Keratinocyte (primary cell): ENCODE measurements at regions not wholly inside any gene's neighbourhood (a gene's known extent, or its start where the extent isn't known, plus 50 kb on each side); places are given as distances from the start of the nearest gene placed in this dataset.

ENCODE experiments used
- DNase-seq: peaks from one replicate; pipeline ENCODE4 v3.0.0-alpha.2; 2011; ENCODE audit warnings: low read depth, missing footprints, low spot score
- FAIRE-seq: peaks from 2 replicates; lab custom pipeline; 2011; peaks lifted over from hg19 to GRCh38; lab: Jason Lieb, UNC
- H2AFZ ChIP-seq: 2 replicates; pipeline ENCODE4 v1.6.0; 2012; ENCODE audit warnings: low read length, control low read depth, inconsistent platforms; ENCODE audit not compliant: control insufficient read depth
- H3K27ac ChIP-seq: 2 replicates; pipeline ENCODE4 v1.5.1; 2011; ENCODE audit warnings: low read length; ENCODE audit not compliant: control insufficient read depth, insufficient read depth
- H3K27me3 ChIP-seq: 3 replicates; pipeline ENCODE4 v1.6.0; 2011; ENCODE audit warnings: low read length; ENCODE audit not compliant: control insufficient read depth, insufficient read depth; ENCODE audit errors: extremely low read depth
- H3K36me3 ChIP-seq, 2 experiments: 2 replicates in 1 of 2; 3 replicates in 1 of 2; pipeline ENCODE4 v1.5.1; 2011; ENCODE audit warnings: low read length in 2 of 2, mild to moderate bottlenecking in 1 of 2; ENCODE audit not compliant: control insufficient read depth in 2 of 2, insufficient read depth in 2 of 2; ENCODE audit errors: extremely low read depth in 1 of 2
- H3K4me1 ChIP-seq: 3 replicates; pipeline ENCODE4 v1.5.1; 2011; ENCODE audit warnings: low read length; ENCODE audit not compliant: control insufficient read depth, insufficient read depth; ENCODE audit errors: extremely low read depth
- H3K4me2 ChIP-seq: 3 replicates; pipeline ENCODE4 v1.6.0; 2011; ENCODE audit warnings: low read depth, low read length; ENCODE audit not compliant: control insufficient read depth, insufficient read depth; ENCODE audit errors: extremely low read depth
- H3K4me3 ChIP-seq, 3 experiments: fragments of 200-600 bp in 1 of 3; sonication (generic) in 1 of 3; 2 replicates in 2 of 3; 3 replicates in 1 of 3; pipeline ENCODE4 v1.5.1; 2011 to 2016; ENCODE audit warnings: low read length in 3 of 3, mild to moderate bottlenecking in 3 of 3, control low read depth in 2 of 3, inconsistent platforms in 1 of 3, low read depth in 1 of 3, mixed read lengths in 1 of 3, mixed run types in 1 of 3, moderate library complexity in 1 of 3; ENCODE audit not compliant: control insufficient read depth in 2 of 3, insufficient read depth in 2 of 3; ENCODE audit errors: extremely low read depth in 1 of 3
- H3K79me2 ChIP-seq: 2 replicates; pipeline ENCODE4 v1.6.0; 2012; ENCODE audit warnings: low read length; ENCODE audit not compliant: control insufficient read depth, insufficient read depth
- H3K9ac ChIP-seq: 3 replicates; pipeline ENCODE4 v1.6.0; 2011; ENCODE audit warnings: low read length; ENCODE audit not compliant: control insufficient read depth, insufficient read depth; ENCODE audit errors: extremely low read depth
- H3K9me1 ChIP-seq: 3 replicates; pipeline ENCODE4 v1.6.0; 2011; ENCODE audit warnings: low read length; ENCODE audit not compliant: control insufficient read depth, insufficient read depth; ENCODE audit errors: extremely low read depth
- H3K9me3 ChIP-seq: 2 replicates; pipeline ENCODE4 v1.5.1; 2012; ENCODE audit warnings: low read depth, low read length; ENCODE audit not compliant: control insufficient read depth
- H4K20me1 ChIP-seq: 3 replicates; pipeline ENCODE4 v1.6.0; 2011; ENCODE audit warnings: low read length; ENCODE audit not compliant: control insufficient read depth, insufficient read depth; ENCODE audit errors: extremely low read depth
- CTCF ChIP-seq, 3 experiments: IDR thresholded peaks in 1 of 3; conservative IDR thresholded peaks in 1 of 3; optimal IDR thresholded peaks in 1 of 3; 2 replicates in 2 of 3; 3 replicates in 1 of 3; pipeline versions ENCODE3 to v1.5.1; 2011; ENCODE audit warnings: low read length in 3 of 3, mild to moderate bottlenecking in 3 of 3, moderate library complexity in 2 of 3, control low read depth in 1 of 3, inconsistent platforms in 1 of 3; ENCODE audit not compliant: insufficient read depth in 2 of 3; ENCODE audit errors: extremely low read depth in 1 of 3
- EZH2 ChIP-seq: IDR thresholded peaks from one replicate; pipeline ENCODE4 v1.6.1; 2012; ENCODE audit warnings: inconsistent platforms, mild to moderate bottlenecking, low read length, moderate library complexity
- dilution Hi-C: fragments of 300-500 bp; cut with MboI; formaldehyde crosslinking; loops from one replicate; pipeline ENCODE4 v1.7.0; 2020; ENCODE audit warnings: low sequenced_read_pairs; ENCODE audit not compliant: extremely low pct_ligation_motif_present

- peaks cover 48% of the 10 kb centered on the region for H3K4me1 ChIP-seq
Observed at GRCh38 chr20:24102290-24102689, 113.7 kb upstream of the GGTLC1 start.

DNA sequence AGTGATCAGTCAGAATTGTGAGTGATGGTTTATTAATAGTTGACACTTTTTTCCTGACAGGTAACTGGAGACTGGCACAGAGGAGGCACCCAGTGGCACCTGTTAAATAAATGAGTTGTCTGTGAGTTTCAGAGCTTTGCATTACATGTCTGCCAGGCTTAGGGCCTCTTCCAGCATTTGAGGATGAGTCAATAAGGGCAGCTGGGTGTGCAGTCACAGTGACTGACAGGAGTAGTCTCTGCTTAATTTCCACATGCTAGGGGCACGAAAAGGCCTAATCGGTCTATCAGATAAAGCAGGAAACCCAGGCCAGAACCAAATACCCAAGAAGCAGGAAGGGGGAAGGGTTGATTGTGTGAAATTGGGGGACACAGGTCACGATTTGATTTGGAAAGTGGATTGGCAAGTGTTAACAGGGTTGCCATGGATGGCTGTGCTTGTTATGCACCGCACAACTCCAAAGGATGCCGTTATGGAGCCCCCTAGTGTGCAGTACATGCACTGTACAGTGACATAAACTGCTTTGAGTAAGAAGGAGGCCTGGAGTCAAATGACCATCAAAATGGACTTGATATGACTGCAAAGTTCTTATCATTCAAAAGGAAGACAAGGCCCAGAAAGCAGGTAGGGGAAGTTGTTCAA lies 111.9 kb upstream of the GGTLC1 start:
- TF ChIP-seq EZH2 = no peak
- TF ChIP-seq CTCF (optimal IDR thresholded peaks at IDR 0.05 in 1 of 3, IDR thresholded peaks at IDR 0.05 in 1 of 3, conservative IDR thresholded peaks at IDR 0.05 in 1 of 3; ENCODE audit: extremely low read depth in 1 of 3, insufficient read depth in 2 of 3, low read length in 3 of 3) = peak; percentile 73 to 89 (median 85)
- Histone ChIP-seq H3K9ac (no peak overlapping the region), H3K27me3 (no peaks in the 10 kb centered on the region), H2AFZ (peak overlapping the region; percentile 71), H3K4me1 (peaks cover 47% of the 10 kb centered on the region), H3K9me3 (no peaks in the 10 kb centered on the region), H3K27ac (peak overlapping the region; percentile 11), H3K9me1 (no peaks in the 10 kb centered on the region), H3K79me2 (no peaks in the 10 kb centered on the region), H3K36me3 (no peaks in the 10 kb centered on the region), H3K4me2 (peak overlapping the region; percentile 37), H4K20me1 (no peaks in the 10 kb centered on the region), H3K4me3 (no peak overlapping the region)
- peak; percentile 74 for FAIRE-seq
- DNase-seq = peak; percentile 26
- dilution Hi-C loops = no loop called here

More at GRCh38 chr20:24102290-24102689, 113.7 kb upstream of the GGTLC1 start:
- Histone ChIP-seq H3K36me3 (no peaks in the 10 kb centered on the region), H2AFZ (no peak overlapping the region), H3K9me1 (no peaks in the 10 kb centered on the region), H3K9ac (no peak overlapping the region), H3K27me3 (no peaks in the 10 kb centered on the region), H3K27ac (peak overlapping the region; percentile 1), H4K20me1 (no peaks in the 10 kb centered on the region), H3K9me3 (no peaks in the 10 kb centered on the region), H3K79me2 (no peaks in the 10 kb centered on the region), H3K4me3 (no peak overlapping the region), H3K4me2 (peak overlapping the region; percentile 34)
- peak; percentile 43 for FAIRE-seq
- DNase-seq = no peak
- TF ChIP-seq CTCF (optimal IDR thresholded peaks at IDR 0.05 in 1 of 3, IDR thresholded peaks at IDR 0.05 in 1 of 3, conservative IDR thresholded peaks at IDR 0.05 in 1 of 3; ENCODE audit: extremely low read depth in 1 of 3, insufficient read depth in 2 of 3, low read length in 3 of 3) (peak; percentile 14 to 61 (median 41)), EZH2 (no peak)
- dilution Hi-C loops = no loop called here
